Mesothelial cell of epicardium (in vitro differentiated cells): ENCODE measurements at regions not wholly inside any gene's neighbourhood (a gene's known extent, or its start where the extent isn't known, plus 50 kb on each side); places are given as distances from the start of the nearest gene placed in this dataset.

Experiments
- DNase-seq, 2 experiments: peaks; one replicate each; pipeline ENCODE4 v3.0.0; 2021; ENCODE audit warnings: low spot score in 2 of 2; ENCODE audit not compliant: unreplicated experiment in 2 of 2
- H3K27ac Mint-ChIP-seq: 2 replicates; pipeline ENCODE4 v1.8.0; 2021; ENCODE audit warnings: mixed read lengths
- H3K27me3 Mint-ChIP-seq: 2 replicates; pipeline ENCODE4 v1.8.0; 2021; ENCODE audit warnings: low read depth, mixed read lengths
- H3K36me3 Mint-ChIP-seq: 2 replicates; pipeline ENCODE4 v1.8.0; 2021; ENCODE audit warnings: mixed read lengths
- H3K4me1 Mint-ChIP-seq: 2 replicates; pipeline ENCODE4 v1.8.0; 2021; ENCODE audit warnings: mixed read lengths
- H3K4me3 Mint-ChIP-seq: 2 replicates; pipeline ENCODE4 v1.8.0; 2021; ENCODE audit warnings: mild to moderate bottlenecking, moderate library complexity, mixed read lengths
- H3K9me3 Mint-ChIP-seq: 2 replicates; pipeline ENCODE4 v1.8.0; 2021; ENCODE audit warnings: mixed read lengths
- TF ChIP-seq, protein P1 (sequence below): fragments of 200-600 bp; sonication (generic); IDR thresholded peaks from one replicate; pipeline ENCODE4 v1.5.0; 2021; ENCODE audit warnings: antibody characterized with exemption; ENCODE audit not compliant: unreplicated experiment

DNA sequence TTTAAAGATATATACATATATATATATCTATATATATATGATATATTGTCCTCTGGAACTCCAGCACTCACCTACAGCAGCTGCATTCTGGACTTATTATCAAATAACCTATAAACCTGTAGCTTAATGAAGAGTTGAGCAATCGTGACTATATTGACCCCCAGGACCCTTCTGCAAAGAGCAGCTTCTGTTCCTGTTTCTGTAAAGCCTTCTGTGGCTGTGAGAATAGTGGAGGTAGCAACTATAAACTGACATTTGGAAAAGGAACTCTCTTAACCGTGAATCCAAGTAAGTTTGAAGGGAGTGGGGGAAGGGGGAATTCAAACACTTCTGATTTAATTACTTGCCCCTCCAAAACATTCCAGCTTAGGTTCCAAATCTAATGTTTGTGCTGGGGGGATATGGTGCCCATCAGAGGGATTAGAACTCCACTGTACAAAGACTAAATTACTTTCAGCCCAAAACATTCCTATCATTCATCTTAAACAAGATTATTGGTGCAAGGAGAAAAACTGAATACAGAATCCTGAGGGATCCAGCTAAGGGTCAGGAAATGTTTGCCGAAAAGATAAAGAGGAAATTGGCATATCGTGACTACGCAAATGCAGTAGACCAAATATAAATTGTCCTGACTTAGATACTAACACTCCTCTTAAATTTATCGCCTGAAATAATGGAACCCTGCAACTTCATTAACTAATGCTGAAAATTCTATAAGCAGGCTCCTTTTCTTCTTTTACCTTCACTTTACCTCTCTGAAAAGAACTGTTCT lies 106.1 kb downstream of the DAD1 start:
- H3K27ac Mint-ChIP-seq: no peak overlapping the region
- no peak overlapping the region for H3K4me3 Mint-ChIP-seq
- TF ChIP-seq, protein P1, sequence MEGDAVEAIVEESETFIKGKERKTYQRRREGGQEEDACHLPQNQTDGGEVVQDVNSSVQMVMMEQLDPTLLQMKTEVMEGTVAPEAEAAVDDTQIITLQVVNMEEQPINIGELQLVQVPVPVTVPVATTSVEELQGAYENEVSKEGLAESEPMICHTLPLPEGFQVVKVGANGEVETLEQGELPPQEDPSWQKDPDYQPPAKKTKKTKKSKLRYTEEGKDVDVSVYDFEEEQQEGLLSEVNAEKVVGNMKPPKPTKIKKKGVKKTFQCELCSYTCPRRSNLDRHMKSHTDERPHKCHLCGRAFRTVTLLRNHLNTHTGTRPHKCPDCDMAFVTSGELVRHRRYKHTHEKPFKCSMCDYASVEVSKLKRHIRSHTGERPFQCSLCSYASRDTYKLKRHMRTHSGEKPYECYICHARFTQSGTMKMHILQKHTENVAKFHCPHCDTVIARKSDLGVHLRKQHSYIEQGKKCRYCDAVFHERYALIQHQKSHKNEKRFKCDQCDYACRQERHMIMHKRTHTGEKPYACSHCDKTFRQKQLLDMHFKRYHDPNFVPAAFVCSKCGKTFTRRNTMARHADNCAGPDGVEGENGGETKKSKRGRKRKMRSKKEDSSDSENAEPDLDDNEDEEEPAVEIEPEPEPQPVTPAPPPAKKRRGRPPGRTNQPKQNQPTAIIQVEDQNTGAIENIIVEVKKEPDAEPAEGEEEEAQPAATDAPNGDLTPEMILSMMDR: no peak
- H3K27me3 Mint-ChIP-seq: peaks cover 62% of the 10 kb centered on the region
- no peaks in the 10 kb centered on the region for H3K9me3 Mint-ChIP-seq
- no peaks in the 10 kb centered on the region for H3K36me3 Mint-ChIP-seq
- H3K4me1 Mint-ChIP-seq: peaks cover 56% of the 10 kb centered on the region
- no peak for DNase-seq

DNA sequence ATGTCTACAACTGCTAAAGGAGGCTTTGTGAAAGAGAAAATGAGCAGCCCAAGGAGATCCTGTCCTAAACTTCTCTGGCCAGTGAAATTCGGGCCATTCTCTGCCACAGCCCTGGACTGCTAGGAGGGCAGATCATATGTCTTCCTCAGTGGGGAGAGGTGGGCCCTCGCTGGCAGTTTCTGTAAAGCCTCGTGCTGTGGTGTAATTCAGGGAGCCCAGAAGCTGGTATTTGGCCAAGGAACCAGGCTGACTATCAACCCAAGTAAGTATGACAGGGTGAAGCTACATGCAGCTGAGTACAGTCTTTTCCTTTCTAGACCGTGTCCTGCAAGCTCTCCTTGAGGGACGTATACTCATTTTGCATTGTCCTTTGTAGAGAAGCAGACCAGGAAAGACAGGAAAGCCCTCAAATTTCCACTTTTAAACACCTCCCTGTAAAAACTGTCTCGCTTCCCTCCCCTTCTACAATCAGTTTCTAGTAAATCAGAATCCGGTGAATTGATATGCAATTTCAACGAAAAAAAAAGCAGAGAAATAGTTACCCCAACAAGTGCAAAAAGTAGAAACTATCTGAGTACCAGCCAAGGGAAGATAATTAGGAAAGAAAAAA lies 106.8 kb downstream of the DAD1 start:
- TF ChIP-seq, protein P1: no peak
- Mint-ChIP-seq H3K27ac (no peak overlapping the region), H3K4me3 (no peak overlapping the region), H3K27me3 (peaks cover 63% of the 10 kb centered on the region), H3K36me3 (no peaks in the 10 kb centered on the region), H3K9me3 (no peaks in the 10 kb centered on the region), H3K4me1 (peaks cover 54% of the 10 kb centered on the region)
- DNase-seq: no peak

DNA sequence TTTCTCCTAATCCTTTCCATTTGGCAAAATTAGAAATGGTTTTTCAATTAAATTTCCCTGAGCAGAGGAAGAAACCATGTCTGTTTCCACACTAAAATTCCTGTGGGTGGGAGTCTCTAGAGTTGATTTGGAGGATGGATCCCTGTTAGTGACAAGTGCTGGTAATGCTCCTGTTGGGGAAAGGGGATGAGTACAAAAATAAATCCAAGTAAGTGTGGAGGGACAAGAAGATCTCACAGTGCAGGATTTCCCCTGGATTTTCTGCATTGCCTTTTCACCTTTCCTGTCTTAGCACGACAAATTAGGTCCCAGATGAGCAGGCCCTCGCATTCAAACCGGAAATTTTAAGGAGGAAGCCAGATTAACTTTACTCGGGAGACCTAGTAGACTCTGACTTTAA lies 107.5 kb downstream of the DAD1 start:
- Mint-ChIP-seq H3K27ac (no peak overlapping the region), H3K27me3 (peaks cover 64% of the 10 kb centered on the region), H3K4me1 (peaks cover 48% of the 10 kb centered on the region), H3K4me3 (no peak overlapping the region), H3K36me3 (no peaks in the 10 kb centered on the region), H3K9me3 (no peaks in the 10 kb centered on the region)
- DNase-seq: no peak
- TF ChIP-seq, protein P1: no peak

DNA sequence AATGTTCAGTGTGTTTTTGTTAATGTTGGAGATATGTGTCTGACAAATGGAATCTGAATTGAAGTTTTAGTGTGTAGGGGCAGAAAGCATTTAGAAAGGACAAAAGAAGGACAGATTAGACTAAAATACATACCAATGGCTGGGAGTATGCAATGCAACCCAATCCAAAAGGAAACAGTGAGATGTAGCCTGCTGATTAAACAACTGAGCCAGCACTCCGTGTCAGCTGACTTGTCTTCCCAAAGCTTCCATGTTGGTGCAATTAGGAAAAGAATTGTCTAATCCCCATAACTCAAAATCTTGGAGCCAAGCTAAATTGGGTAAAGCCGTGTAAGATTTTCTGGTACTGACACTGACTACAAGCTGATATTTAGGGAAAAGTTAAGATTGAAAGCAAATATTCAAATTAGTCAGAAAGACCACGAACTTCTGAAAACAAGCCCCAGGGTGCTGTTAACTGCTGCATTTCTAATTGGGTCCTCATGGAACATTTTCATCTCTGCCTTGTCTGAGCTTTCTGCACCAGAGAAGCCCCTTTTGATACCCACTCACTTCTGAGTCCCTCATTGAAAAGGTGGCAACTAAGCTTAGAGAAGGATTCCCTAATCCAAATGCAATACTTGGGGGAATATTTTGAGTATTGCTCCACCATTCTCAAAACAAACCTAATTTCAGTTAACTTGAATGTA lies 109.1 kb downstream of the DAD1 start:
- H3K4me1 Mint-ChIP-seq: peaks cover 40% of the 10 kb centered on the region
- DNase-seq: no peak
- peaks cover 71% of the 10 kb centered on the region for H3K27me3 Mint-ChIP-seq
- H3K27ac Mint-ChIP-seq: no peak overlapping the region
- TF ChIP-seq, protein P1: no peak
- H3K36me3 Mint-ChIP-seq: no peaks in the 10 kb centered on the region
- no peak overlapping the region for H3K4me3 Mint-ChIP-seq
- no peaks in the 10 kb centered on the region for H3K9me3 Mint-ChIP-seq

DNA sequence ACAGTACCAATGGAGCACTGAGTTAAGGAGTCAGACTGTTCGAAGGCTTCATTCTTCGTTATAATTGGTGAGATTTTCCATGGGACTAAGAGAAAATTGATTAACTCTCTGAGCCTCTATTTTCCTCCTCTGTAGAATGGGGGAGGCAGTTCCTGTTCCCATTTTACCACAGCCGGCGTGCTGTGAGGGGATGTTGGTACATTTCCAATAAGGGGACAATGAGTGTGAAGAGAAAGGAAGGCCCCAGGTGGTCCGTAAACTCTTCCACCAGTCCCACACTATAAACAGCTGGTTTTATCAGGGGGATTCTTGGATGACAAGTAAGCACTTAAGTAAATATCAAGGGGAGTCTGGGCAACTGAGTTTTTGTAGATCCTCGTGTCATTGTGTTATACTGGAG lies 109.9 kb downstream of the DAD1 start:
- peaks cover 74% of the 10 kb centered on the region for H3K27me3 Mint-ChIP-seq
- no peaks in the 10 kb centered on the region for H3K36me3 Mint-ChIP-seq
- H3K9me3 Mint-ChIP-seq: no peaks in the 10 kb centered on the region
- H3K4me3 Mint-ChIP-seq: no peak overlapping the region
- peaks cover 34% of the 10 kb centered on the region for H3K4me1 Mint-ChIP-seq
- no peak for DNase-seq
- TF ChIP-seq, protein P1: no peak
- no peak overlapping the region for H3K27ac Mint-ChIP-seq
